LNCaP clone FGC (cell line): ENCODE measurements at regions not wholly inside any gene's neighbourhood (a gene's known extent, or its start where the extent isn't known, plus 50 kb on each side); places are given as distances from the start of the nearest gene placed in this dataset.

ENCODE experiments used
- DNase-seq: peaks from one replicate; pipeline ENCODE4 v3.0.0-alpha.2; 2011; ENCODE audit warnings: low read depth
- H3K4me3 ChIP-seq: 2 replicates; pipeline ENCODE4 v1.5.1; 2011; ENCODE audit warnings: mild to moderate bottlenecking, low read depth, low read length, control low read depth
- CTCF ChIP-seq: IDR thresholded peaks from 2 replicates; pipeline ENCODE4 v1.5.1; 2012; ENCODE audit warnings: mild to moderate bottlenecking; ENCODE audit not compliant: control insufficient read depth, insufficient read depth; ENCODE audit errors: extremely low read depth

- no peak for DNase-seq
- no peak overlapping the region for H3K4me3 ChIP-seq
- no peak for TF ChIP-seq CTCF
These were observed 299.6 kb upstream of the ARSJ start for GRCh38 chr4:114279066-114279465.

- TF ChIP-seq CTCF = no peak
- DNase-seq = no peak
- H3K4me3 ChIP-seq = no peak overlapping the region
These were observed 300.3 kb upstream of the ARSJ start for GRCh38 chr4:114279711-114280110.

GRCh38 chr4:114280645-114281044 lies 301.2 kb upstream of the ARSJ start:
- no peak for TF ChIP-seq CTCF
- DNase-seq = no peak
- H3K4me3 ChIP-seq = no peak overlapping the region

- no peak for TF ChIP-seq CTCF
- no peak overlapping the region for H3K4me3 ChIP-seq
- DNase-seq = no peak
These were observed 301.9 kb upstream of the ARSJ start for GRCh38 chr4:114281164-114281960.

- no peak for DNase-seq
These were observed 303.5 kb upstream of the ARSJ start for GRCh38 chr4:114282937-114283336.

GRCh38 chr4:114284629-114285028 lies 305.2 kb upstream of the ARSJ start:
- no peak for DNase-seq
- H3K4me3 ChIP-seq = no peak overlapping the region
- TF ChIP-seq CTCF = no peak

More at GRCh38 chr4:114282937-114283336, 303.5 kb upstream of the ARSJ start:
- no peak overlapping the region for H3K4me3 ChIP-seq
- TF ChIP-seq CTCF = no peak
